VCaP (cell line): ENCODE measurements at regions not wholly inside any gene's neighbourhood (a gene's known extent, or its start where the extent isn't known, plus 50 kb on each side); places are given as distances from the start of the nearest gene placed in this dataset.

Experiments used
- H3K27ac ChIP-seq: fragments of 450-650 bp; 2 replicates; pipeline ENCODE4 v1.5.1; 2017
- CTCF ChIP-seq: fragments of 450-650 bp; conservative IDR thresholded peaks from 2 replicates; pipeline ENCODE4 v1.5.1; 2017; ENCODE audit warnings: mild to moderate bottlenecking, moderate library complexity

GRCh38 chr3:120544361-120544760 is 51.8 kb upstream of the NDUFB4 start:
- H3K27ac ChIP-seq: no peak overlapping the region
- TF ChIP-seq CTCF: no peak

- peak overlapping the region; percentile 70 for H3K27ac ChIP-seq
- TF ChIP-seq CTCF: no peak
Measured at GRCh38 chr3:120536642-120537041, 59.5 kb upstream of the NDUFB4 start.

GRCh38 chr3:120532969-120533368 is 63.2 kb upstream of the NDUFB4 start:
- no peak overlapping the region for H3K27ac ChIP-seq
- TF ChIP-seq CTCF: no peak

- H3K27ac ChIP-seq: peak overlapping the region; percentile 80; the same call in 1 of the 2 replicates
- no peak for TF ChIP-seq CTCF
Measured at GRCh38 chr3:120528163-120528562, 68.0 kb upstream of the NDUFB4 start.

GRCh38 chr3:120526011-120526870 is 69.9 kb upstream of the NDUFB4 start:
- TF ChIP-seq CTCF: no peak
- H3K27ac ChIP-seq: peak overlapping the region; percentile 80

GRCh38 chr3:120524171-120524923 is 71.8 kb upstream of the NDUFB4 start:
- no peak overlapping the region for H3K27ac ChIP-seq
- TF ChIP-seq CTCF: no peak

GRCh38 chr3:120516136-120516535 is 65.3 kb upstream of the FSTL1 start:
- peak overlapping the region; percentile 71 for H3K27ac ChIP-seq
- no peak for TF ChIP-seq CTCF
